ENCODE measurements at regions not wholly inside any gene's neighbourhood (a gene's known extent, or its start where the extent isn't known, plus 50 kb on each side); places are given as distances from the start of the nearest gene placed in this dataset.
"Not testable (repeated sequence)": the region's sequence is repeated elsewhere in the genome, so short reads cannot be mapped to it uniquely, and the experiment has no call there.

DNA sequence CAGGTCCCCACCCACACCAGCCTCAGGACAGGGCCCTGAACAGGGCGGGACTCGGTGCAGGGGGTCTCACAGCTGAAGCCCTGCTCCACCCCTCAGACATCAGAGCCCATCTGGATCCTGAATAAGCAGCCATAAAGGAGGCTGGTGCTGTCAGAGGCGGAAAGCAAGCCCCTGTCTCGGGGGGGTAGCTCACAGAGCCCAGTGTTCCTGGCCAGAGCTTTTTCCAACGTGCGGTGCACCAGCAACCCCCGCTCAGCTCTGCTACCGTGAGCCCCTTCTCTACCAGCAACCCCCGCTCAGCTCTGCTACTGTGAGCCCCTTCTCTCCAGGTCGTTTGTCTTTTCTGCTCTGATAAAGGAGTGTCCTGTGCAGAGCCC lies 136.5 kb upstream of the SFSWAP start:
- Histone ChIP-seq H3K4me1 (ENCODE audit: insufficient read depth) (peaks cover 2% of the 10 kb centered on the region), H3K27ac (ENCODE audit: low read depth) (no peak overlapping the region), H3K36me3 (ENCODE audit: insufficient read depth) (no peaks in the 10 kb centered on the region), H3K4me3 (ENCODE audit: low read depth, low read length) (no peak overlapping the region)
- WGBS: 21% methylated on average over 10 of the region's 10 CpGs
- no peak for DNase-seq (ENCODE audit: extremely low spot score)

DNA sequence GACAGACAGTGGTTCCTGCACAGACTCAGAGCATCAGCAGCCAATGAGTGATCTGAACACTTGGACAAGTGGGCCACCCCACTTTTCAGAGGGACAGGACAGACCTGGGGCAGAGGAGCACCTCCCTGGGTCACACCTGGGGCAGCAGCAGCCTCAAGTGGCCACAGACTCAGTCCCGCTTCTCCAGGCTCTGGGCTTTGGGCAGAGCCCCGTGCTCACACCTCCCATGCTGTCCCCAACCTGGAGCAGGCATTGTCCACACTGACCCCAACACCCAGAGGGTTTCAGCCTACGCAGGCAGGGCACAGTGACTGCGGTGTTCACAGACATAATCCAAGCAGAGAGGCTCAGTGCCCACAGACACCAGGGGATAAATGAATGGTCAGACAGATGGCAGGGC lies 135.5 kb upstream of the SFSWAP start:
- Histone ChIP-seq H3K4me1 (ENCODE audit: insufficient read depth) (peaks cover 2% of the 10 kb centered on the region), H3K36me3 (ENCODE audit: insufficient read depth) (no peaks in the 10 kb centered on the region), H3K4me3 (ENCODE audit: low read depth, low read length) (no peak overlapping the region), H3K27ac (ENCODE audit: low read depth) (no peak overlapping the region)
- no peak for DNase-seq (ENCODE audit: extremely low spot score)
- WGBS: 71% methylated on average over 4 of the region's 4 CpGs

DNA sequence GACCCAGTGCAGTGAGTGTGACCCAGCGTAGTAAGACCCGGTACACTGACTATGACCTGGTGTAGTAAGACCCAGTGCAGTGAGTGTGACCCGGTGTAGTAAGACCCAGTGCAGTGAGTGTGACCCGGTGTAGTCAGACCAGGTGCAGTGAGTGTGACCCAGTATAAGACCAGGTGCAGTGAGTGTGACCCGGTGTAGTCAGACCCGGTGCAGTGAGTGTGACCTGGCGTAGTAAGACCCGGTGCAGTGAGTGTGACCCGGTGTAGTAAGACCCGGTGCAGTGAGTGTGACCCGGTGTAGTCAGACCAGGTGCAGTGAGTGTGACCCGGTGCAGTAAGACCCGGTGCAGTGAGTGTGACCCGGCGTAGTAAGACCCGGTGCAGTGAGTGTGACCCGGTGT lies 134.2 kb upstream of the SFSWAP start:
- not testable (repeated sequence) for H3K4me3 ChIP-seq (ENCODE audit: low read depth, low read length); H3K27ac ChIP-seq (ENCODE audit: low read depth); H3K4me1 ChIP-seq (ENCODE audit: insufficient read depth); DNase-seq (ENCODE audit: extremely low spot score); H3K36me3 ChIP-seq (ENCODE audit: insufficient read depth)
- WGBS: 83% methylated on average over 13 of the region's 17 CpGs

DNA sequence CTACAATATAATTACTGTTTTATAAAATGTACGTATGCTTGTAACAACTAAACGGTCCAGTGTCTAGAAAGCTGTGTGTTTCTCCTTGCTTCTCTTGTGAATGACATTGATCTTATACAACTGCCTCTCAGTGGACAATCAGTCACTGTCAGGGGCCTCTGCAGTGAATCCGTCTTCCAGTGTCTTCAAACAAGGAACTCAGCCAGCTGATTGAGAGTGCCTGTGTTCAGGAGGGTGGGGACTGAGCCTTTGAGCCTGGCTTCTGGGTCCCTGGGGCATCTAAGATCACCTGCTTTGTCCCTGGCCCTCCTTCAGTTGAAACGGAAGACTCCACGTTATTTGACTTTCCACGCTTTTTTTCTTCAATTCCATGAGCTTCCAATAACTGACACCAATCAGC lies 133.1 kb upstream of the SFSWAP start:
- Histone ChIP-seq H3K36me3 (ENCODE audit: insufficient read depth) (no peaks in the 10 kb centered on the region), H3K4me1 (ENCODE audit: insufficient read depth) (peaks cover 2% of the 10 kb centered on the region), H3K4me3 (ENCODE audit: low read depth, low read length) (no peak overlapping the region), H3K27ac (ENCODE audit: low read depth) (no peak overlapping the region)
- WGBS: 66% methylated on average over 6 of the region's 6 CpGs
- no peak for DNase-seq (ENCODE audit: extremely low spot score)

DNA sequence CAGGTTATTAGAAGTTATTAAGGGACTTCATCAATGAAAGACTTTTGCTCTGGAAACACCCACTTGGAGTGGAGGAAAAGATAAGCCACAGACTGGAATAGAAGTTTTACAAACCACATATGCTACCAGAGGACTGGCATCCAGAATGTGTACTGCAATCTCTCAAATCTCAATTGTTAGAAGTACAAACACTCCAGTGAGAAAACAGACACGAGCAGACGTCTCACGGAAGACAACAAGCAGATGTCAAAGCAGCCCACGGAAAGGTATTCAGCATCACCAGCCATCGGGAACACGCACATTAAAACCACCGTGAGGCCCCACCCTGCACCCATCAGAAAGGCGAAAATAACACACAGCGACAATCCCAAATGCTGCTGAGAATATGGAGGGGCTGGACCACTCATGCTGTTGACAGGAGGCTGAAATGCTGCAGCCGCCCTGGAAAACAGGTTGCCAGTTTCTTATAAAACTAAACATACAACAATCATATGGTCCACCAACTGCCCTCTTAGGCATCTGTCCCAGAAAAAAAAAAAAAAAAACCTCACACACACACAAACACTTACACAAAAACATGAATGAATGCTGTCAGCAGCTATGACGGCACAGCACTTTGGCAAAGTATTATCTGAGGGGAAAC lies 131.9 kb upstream of the SFSWAP start:
- peaks cover 2% of the 10 kb centered on the region for H3K4me1 ChIP-seq (ENCODE audit: insufficient read depth)
- DNase-seq (ENCODE audit: extremely low spot score): no peak
- H3K36me3 ChIP-seq (ENCODE audit: insufficient read depth): no peaks in the 10 kb centered on the region
- no peak overlapping the region for H3K4me3 ChIP-seq (ENCODE audit: low read depth, low read length)
- H3K27ac ChIP-seq (ENCODE audit: low read depth): no peak overlapping the region
- WGBS: 48% methylated on average over 11 of the region's 11 CpGs

DNA sequence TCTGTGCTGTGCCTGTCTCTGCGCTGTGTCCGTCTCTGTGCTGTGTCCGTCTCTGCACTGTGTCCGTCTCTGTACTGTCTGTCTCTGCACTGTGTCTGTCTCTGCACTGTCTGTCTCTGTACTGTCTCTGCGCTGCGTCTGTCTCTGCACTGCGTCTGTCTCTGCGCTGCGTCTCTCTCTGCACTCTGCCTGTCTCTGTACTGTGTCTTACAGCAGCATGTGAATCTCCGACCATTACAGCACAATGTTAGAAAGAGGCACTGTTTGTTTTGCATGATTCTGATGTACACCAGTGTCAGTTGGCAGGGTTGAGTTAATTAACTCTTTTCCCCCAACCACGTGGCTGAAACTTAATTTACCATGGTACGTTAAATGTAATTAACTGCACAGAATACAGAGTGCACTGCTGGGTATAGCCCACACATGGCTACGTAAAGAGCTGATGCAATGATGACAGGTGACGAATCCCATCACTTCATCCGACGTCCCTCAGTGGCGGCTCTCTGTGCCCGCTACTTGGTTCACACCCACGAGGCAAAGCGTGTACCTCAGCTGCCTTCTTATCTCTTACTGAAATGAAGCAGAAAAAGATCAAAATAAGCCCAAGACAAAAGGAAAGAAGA lies 127.7 kb upstream of the SFSWAP start:
- no peaks in the 10 kb centered on the region for H3K4me1 ChIP-seq (ENCODE audit: insufficient read depth)
- no peaks in the 10 kb centered on the region for H3K36me3 ChIP-seq (ENCODE audit: insufficient read depth)
- no peak overlapping the region for H3K4me3 ChIP-seq (ENCODE audit: low read depth, low read length)
- 65% methylated on average over 20 of the region's 20 CpGs for WGBS
- H3K27ac ChIP-seq (ENCODE audit: low read depth): no peak overlapping the region
- DNase-seq (ENCODE audit: extremely low spot score): no peak

DNA sequence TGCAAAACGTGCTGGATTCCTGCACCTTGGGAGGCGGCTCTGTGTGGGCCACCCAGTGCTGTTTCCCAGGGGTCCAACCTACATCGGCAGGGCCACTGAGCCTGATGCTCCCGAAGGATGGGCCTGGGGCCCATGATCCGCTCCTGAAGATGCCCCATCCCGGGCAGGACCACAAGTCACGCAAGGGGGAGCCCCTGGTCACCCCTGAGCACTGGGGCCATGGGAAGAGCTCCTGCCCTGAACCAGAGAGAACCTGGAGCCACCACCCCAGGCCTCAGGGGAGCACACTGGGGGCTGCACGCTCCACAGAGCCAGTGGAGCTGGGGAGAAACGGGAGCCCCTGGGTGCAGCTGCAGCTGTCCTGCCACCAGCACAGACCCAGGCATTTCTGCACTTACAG lies 124.6 kb upstream of the SFSWAP start:
- H3K27ac ChIP-seq (ENCODE audit: low read depth): no peak overlapping the region
- H3K36me3 ChIP-seq (ENCODE audit: insufficient read depth): no peaks in the 10 kb centered on the region
- WGBS: 88% methylated on average over 9 of the region's 9 CpGs
- no peak for DNase-seq (ENCODE audit: extremely low spot score)
- H3K4me3 ChIP-seq (ENCODE audit: low read depth, low read length): no peak overlapping the region
- no peaks in the 10 kb centered on the region for H3K4me1 ChIP-seq (ENCODE audit: insufficient read depth)

DNA sequence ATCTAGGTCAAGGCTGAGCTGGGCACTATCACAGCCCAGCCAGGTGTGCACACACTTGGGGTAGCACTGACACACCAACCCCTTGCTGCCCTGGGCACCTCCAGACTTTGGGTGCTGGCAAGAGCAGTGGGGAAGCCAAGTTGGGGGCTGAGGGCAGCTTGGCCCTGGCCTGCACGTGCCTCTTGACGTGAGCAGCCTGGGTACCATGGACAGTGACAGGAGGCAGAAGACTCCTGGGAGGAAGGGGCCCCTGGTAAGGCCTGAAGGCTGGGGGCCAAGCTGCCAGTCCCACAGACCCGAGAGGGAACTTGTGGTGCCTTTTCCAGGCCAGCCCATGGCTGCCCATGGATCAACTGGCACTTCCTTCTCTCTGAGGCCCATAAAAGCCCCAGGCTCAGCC lies 124.1 kb upstream of the SFSWAP start:
- no peak overlapping the region for H3K27ac ChIP-seq (ENCODE audit: low read depth)
- no peaks in the 10 kb centered on the region for H3K36me3 ChIP-seq (ENCODE audit: insufficient read depth)
- WGBS: 56% methylated on average over 3 of the region's 3 CpGs
- no peak overlapping the region for H3K4me3 ChIP-seq (ENCODE audit: low read depth, low read length)
- no peak for DNase-seq (ENCODE audit: extremely low spot score)
- H3K4me1 ChIP-seq (ENCODE audit: insufficient read depth): no peaks in the 10 kb centered on the region

DNA sequence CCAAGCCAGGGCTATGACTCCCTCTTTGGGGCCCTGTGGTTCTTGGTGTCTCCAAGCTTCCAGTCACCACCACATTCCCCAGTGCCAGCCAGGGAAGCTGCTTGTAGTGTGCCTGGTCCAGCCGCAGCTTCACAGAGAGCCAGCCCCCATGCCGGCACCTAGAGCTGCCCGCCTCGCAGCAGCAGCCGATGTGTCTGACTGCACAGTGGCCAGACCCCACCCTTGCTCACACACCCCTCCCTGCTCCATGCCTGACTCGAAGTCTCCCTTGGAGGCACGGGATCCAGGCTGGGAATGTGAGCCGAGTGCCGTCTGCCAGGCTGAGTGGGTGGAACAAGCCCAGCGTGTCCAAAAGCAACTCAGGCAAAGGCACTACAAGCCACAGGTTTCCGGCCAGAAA lies 123.3 kb upstream of the SFSWAP start:
- no peaks in the 10 kb centered on the region for H3K4me1 ChIP-seq (ENCODE audit: insufficient read depth)
- no peak for DNase-seq (ENCODE audit: extremely low spot score)
- WGBS: 90% methylated on average over 11 of the region's 11 CpGs
- H3K36me3 ChIP-seq (ENCODE audit: insufficient read depth): no peaks in the 10 kb centered on the region
- no peak overlapping the region for H3K27ac ChIP-seq (ENCODE audit: low read depth)
- H3K4me3 ChIP-seq (ENCODE audit: low read depth, low read length): no peak overlapping the region

DNA sequence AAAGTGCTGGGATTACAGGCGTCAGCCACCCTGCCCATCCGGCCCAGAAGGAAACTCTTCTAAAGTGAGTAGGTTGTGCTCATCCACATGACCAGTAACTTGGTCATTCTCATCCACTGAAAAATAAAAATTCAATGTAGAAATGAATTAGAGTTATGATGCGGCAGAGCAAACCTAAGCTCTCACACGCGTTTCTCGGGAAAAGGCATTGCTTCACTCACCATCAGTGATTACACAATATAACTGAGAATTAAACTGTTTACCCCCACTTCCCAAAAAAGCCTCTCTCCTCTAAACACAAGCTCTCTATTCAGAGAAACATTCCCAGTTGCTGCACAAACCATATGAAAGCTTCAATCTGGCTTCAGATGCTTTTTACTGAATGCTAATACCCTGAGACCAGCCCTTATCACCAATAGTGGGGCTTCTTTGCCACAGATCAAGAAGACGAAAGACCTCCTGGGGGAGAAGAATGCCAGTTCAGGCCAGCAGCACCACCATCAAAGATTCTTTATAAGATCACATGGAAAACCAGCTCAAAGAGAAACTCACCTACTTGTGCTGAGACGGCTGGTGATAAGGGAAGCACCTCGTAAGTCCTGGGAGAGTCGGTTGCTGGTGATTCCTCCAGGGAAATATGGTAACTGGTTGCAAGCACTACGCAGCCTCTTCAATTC lies 121.5 kb upstream of the SFSWAP start:
- 45% methylated on average over 11 of the region's 11 CpGs for WGBS
- Histone ChIP-seq H3K36me3 (ENCODE audit: insufficient read depth) (no peaks in the 10 kb centered on the region), H3K4me1 (ENCODE audit: insufficient read depth) (no peaks in the 10 kb centered on the region)

DNA sequence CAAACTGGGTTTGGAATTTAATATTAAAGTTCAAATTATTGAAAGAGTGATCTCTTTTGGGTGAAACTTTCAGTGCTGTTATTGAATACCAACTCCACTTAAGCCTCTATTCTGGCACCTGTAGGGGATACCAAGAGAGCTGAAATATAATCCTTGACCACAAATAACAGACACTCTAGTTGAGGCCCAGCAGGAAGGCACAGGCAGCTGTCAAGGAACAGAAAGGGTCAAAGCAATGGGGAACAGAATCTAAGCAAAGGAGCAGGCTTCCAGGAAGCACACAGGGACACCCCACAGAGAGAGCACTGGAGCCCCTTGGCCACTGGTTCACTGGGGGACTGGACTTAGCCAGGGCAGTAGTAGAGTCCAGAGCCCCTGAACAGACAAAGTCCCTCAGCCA lies 120.9 kb upstream of the SFSWAP start:
- H3K27ac ChIP-seq (ENCODE audit: low read depth): no peak overlapping the region
- H3K4me3 ChIP-seq (ENCODE audit: low read depth, low read length): no peak overlapping the region
- no peak for DNase-seq (ENCODE audit: extremely low spot score)
- H3K4me1 ChIP-seq (ENCODE audit: insufficient read depth): no peaks in the 10 kb centered on the region
- H3K36me3 ChIP-seq (ENCODE audit: insufficient read depth): no peaks in the 10 kb centered on the region

More for the DNA sequence above, 121.5 kb upstream of the SFSWAP start:
- DNase-seq (ENCODE audit: extremely low spot score): no peak
- Histone ChIP-seq H3K4me3 (ENCODE audit: low read depth, low read length) (no peak overlapping the region), H3K27ac (ENCODE audit: low read depth) (no peak overlapping the region)

DNA sequence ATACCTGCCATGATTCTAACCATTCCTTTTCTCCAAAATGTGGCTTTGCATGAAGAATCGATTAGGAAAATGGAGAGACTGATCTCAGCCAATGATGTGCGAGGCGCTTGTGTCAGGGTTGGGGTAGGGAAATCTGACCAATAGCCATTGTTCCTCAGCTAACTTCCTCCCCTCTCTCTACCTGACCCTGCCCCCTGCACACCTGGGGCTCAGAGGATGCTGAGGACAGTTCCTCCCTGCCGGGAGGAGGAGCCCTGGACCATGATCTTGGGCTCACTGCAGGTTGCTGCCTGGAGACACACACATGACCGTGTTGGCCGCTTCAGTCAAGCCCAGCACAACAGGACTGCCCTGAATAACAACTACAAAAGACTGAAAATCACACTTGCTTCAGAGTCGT lies 119.8 kb upstream of the SFSWAP start:
- DNase-seq (ENCODE audit: extremely low spot score): no peak
- Histone ChIP-seq H3K4me1 (ENCODE audit: insufficient read depth) (no peaks in the 10 kb centered on the region), H3K4me3 (ENCODE audit: low read depth, low read length) (no peak overlapping the region), H3K27ac (ENCODE audit: low read depth) (no peak overlapping the region), H3K36me3 (ENCODE audit: insufficient read depth) (no peaks in the 10 kb centered on the region)
- WGBS: 80% methylated on average over 7 of the region's 7 CpGs

DNA sequence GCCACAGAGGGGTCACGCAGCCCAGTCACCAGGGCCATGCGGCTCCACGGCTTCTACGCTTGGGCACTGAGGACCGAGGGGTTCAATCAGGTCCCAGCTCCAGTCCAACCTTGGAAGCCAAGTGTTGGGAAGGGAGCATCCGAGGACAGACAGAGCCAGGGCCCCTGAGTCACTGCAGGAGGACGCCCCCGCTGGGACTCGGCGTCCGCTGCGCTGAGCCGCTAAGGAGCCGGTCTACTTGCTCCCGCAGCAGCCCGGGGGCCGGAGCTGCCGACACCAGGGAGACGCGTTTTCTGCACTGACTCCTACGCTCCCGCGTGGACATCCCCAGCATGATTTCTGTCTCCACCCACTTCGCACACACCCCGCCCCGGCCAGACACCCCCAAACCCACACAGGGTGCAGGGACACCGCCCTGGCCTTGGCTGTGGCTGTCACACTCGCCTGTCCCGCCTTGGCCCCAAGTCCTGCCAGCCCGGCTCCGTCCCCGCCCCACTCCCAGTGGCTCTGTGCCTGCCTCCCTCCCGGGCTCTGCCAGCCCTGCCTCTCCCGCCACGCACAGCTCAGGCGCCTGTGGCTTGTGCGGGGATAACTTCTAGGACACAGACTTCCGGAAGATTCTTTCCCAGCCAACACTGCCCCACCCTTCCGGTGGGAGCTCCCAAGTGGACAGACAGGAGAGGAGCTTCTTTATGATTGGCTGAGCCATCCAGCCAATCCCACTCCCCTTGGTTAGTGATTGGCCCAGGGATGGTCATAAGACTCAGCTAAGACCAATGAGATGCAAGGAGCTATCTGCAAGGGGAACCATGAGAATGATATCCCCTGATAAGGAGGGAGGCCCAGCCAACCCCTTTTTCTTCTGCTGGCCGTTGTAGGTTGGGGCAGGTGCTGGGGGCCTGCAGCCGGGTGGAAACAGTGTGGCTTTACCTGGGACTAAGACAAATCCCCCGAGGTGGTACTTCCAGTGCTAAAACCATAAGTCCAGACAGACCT lies 118.9 kb upstream of the SFSWAP start:
- Histone ChIP-seq H3K4me1 (ENCODE audit: insufficient read depth) (no peaks in the 10 kb centered on the region), H3K4me3 (ENCODE audit: low read depth, low read length) (no peak overlapping the region), H3K36me3 (ENCODE audit: insufficient read depth) (no peaks in the 10 kb centered on the region), H3K27ac (ENCODE audit: low read depth) (no peak overlapping the region)
- WGBS: 90% methylated on average over 42 of the region's 42 CpGs
- no peak for DNase-seq (ENCODE audit: extremely low spot score)
